Osteoblast (primary cell): ENCODE measurements at regions not wholly inside any gene's neighbourhood (a gene's known extent, or its start where the extent isn't known, plus 50 kb on each side); places are given as distances from the start of the nearest gene placed in this dataset.

Experiments used
- DNase-seq: peaks from one replicate; pipeline ENCODE4 v3.0.0; 2011; ENCODE audit warnings: low spot score, mixed read lengths; ENCODE audit not compliant: insufficient read length; ENCODE audit errors: missing footprints
- H2AFZ ChIP-seq: 2 replicates; pipeline ENCODE4 v1.6.0; 2011; ENCODE audit warnings: mild to moderate bottlenecking, low read length
- H3K27ac ChIP-seq: 2 replicates; pipeline ENCODE4 v1.5.1; 2011; ENCODE audit warnings: mild to moderate bottlenecking, low read depth, low read length, moderate library complexity
- H3K27me3 ChIP-seq: 2 replicates; pipeline ENCODE4 v1.6.0; 2012; ENCODE audit warnings: mild to moderate bottlenecking, control low read depth, inconsistent platforms, low read length, moderate library complexity; ENCODE audit not compliant: insufficient read depth
- H3K36me3 ChIP-seq: 2 replicates; pipeline ENCODE4 v1.5.1; 2011; ENCODE audit warnings: mild to moderate bottlenecking, low read length, control low read depth, moderate library complexity; ENCODE audit not compliant: insufficient read depth
- H3K4me1 ChIP-seq: 2 replicates; pipeline ENCODE4 v1.5.1; 2011; ENCODE audit warnings: mild to moderate bottlenecking, low read length, control low read depth, moderate library complexity; ENCODE audit not compliant: insufficient read depth
- H3K4me2 ChIP-seq: 2 replicates; pipeline ENCODE4 v1.6.0; 2011; ENCODE audit warnings: mild to moderate bottlenecking, low read length; ENCODE audit not compliant: insufficient read depth
- H3K4me3 ChIP-seq: fragments of 200-600 bp; sonication (generic); 3 replicates; pipeline ENCODE4 v1.5.1; 2012; ENCODE audit warnings: mild to moderate bottlenecking, low read length, inconsistent platforms; ENCODE audit not compliant: insufficient read depth
- H3K79me2 ChIP-seq: 2 replicates; pipeline ENCODE4 v1.6.0; 2012; ENCODE audit warnings: mild to moderate bottlenecking, low read length, control low read depth, inconsistent platforms; ENCODE audit not compliant: insufficient read depth
- H3K9me3 ChIP-seq: 2 replicates; pipeline ENCODE4 v1.5.1; 2011; ENCODE audit warnings: low read depth, low read length, control low read depth
- H4K20me1 ChIP-seq: 2 replicates; pipeline ENCODE4 v1.6.0; 2012; ENCODE audit warnings: mild to moderate bottlenecking, low read length, control low read depth; ENCODE audit not compliant: insufficient read depth
- TF ChIP-seq, protein P1 (sequence below): IDR thresholded peaks from 2 replicates; pipeline ENCODE4 v1.5.1; 2011; ENCODE audit warnings: mild to moderate bottlenecking, low read depth, low read length, moderate library complexity; ENCODE audit errors: extremely low read depth

DNA sequence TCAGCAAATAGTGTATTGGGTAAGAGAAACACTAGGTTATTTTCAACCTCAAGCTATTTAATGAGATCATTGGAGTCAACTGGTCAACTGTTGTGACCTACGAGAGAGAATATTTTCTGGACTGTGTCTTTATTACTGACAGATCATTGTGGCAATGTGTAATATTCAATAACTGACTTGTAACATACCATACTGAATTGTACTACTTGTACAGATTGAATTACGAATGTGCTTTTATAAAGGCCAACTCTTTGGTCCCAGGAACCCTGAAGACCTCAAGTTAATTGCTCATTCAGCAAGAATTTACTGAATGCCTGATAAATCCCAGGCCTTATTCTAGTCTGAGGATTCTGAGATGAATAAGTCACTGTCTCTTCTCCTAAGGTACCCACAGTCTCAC is 56.1 kb upstream of the CAMK1G start:
- Histone ChIP-seq H3K4me3 (no peak overlapping the region), H3K27ac (peak overlapping the region; percentile 19)
- DNase-seq = peak; percentile 65

DNA sequence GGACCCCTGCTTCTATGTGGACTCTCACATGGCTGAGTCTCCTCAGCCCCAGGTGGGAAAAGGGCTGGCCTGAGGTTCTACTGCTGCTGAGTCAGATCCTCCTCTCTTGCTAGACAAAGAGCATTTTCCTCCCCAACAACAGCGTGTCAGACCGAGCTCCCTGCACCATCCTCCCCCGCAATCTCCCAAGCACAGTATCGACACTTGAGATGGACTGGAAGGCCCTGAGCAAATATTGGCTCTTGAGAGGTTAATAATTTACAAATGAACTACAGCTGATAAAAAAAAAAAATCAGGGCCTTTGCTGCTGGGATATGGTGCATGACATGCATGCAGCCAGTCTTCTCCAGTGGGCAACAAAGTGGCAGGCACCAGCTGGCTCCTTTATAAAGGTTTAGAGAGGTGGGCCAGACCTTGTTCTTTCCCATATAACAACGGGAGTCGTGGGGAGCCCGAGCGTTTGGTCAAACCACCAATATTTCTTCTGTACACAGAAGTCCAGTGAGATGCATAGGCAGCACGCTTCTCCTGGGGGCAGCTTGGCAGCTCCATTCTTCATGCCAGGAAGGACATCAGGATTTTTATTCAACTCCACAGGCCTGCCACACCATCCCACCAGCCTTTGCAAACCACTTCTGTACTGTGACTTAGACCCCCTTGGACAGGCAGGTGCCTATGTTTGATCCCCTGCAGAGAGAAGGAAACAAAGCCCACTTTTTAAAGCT is 55.4 kb upstream of the CAMK1G start:
- Histone ChIP-seq H3K4me2 (no peak overlapping the region), H3K27ac (no peak overlapping the region), H3K36me3 (no peaks in the 10 kb centered on the region), H3K4me1 (no peaks in the 10 kb centered on the region), H3K79me2 (no peaks in the 10 kb centered on the region), H4K20me1 (no peaks in the 10 kb centered on the region), H3K27me3 (peaks cover 5% of the 10 kb centered on the region), H2AFZ (no peak overlapping the region), H3K4me3 (no peak overlapping the region), H3K9me3 (no peaks in the 10 kb centered on the region)
- TF ChIP-seq, protein P1, sequence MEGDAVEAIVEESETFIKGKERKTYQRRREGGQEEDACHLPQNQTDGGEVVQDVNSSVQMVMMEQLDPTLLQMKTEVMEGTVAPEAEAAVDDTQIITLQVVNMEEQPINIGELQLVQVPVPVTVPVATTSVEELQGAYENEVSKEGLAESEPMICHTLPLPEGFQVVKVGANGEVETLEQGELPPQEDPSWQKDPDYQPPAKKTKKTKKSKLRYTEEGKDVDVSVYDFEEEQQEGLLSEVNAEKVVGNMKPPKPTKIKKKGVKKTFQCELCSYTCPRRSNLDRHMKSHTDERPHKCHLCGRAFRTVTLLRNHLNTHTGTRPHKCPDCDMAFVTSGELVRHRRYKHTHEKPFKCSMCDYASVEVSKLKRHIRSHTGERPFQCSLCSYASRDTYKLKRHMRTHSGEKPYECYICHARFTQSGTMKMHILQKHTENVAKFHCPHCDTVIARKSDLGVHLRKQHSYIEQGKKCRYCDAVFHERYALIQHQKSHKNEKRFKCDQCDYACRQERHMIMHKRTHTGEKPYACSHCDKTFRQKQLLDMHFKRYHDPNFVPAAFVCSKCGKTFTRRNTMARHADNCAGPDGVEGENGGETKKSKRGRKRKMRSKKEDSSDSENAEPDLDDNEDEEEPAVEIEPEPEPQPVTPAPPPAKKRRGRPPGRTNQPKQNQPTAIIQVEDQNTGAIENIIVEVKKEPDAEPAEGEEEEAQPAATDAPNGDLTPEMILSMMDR = no peak
- DNase-seq = no peak

More for the DNA sequence above, 56.1 kb upstream of the CAMK1G start:
- Histone ChIP-seq H4K20me1 (no peaks in the 10 kb centered on the region), H3K36me3 (no peaks in the 10 kb centered on the region), H3K4me1 (no peaks in the 10 kb centered on the region), H3K79me2 (no peaks in the 10 kb centered on the region), H3K4me2 (no peak overlapping the region), H3K9me3 (no peaks in the 10 kb centered on the region), H2AFZ (no peak overlapping the region), H3K27me3 (peaks cover 3% of the 10 kb centered on the region)
- TF ChIP-seq, protein P1 = no peak

DNA sequence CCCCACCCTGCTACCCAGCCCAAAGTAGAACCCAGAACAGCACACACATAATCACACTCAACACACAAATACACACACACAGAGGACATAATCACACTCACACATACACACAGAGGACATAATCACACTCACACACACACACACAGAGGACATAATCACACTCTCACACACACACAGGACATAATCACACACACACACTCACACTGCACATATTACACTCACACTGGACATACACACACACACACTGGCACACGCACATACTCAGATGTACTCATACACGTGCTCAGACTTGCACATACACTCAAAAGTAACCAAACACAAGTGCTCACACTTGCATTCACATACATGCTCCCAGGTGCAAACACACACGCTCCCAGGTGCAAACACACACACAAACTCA is 54.3 kb upstream of the CAMK1G start:
- no peaks in the 10 kb centered on the region for H3K79me2 ChIP-seq
- no peaks in the 10 kb centered on the region for H4K20me1 ChIP-seq
- H3K4me3 ChIP-seq = no peak overlapping the region
- no peaks in the 10 kb centered on the region for H3K4me1 ChIP-seq
- peaks cover 5% of the 10 kb centered on the region for H3K27me3 ChIP-seq
- H3K27ac ChIP-seq = no peak overlapping the region
- TF ChIP-seq, protein P1 = no peak
- DNase-seq = no peak
- H3K9me3 ChIP-seq = no peaks in the 10 kb centered on the region
- H3K36me3 ChIP-seq = no peaks in the 10 kb centered on the region
- H2AFZ ChIP-seq = no peak overlapping the region
- no peak overlapping the region for H3K4me2 ChIP-seq

DNA sequence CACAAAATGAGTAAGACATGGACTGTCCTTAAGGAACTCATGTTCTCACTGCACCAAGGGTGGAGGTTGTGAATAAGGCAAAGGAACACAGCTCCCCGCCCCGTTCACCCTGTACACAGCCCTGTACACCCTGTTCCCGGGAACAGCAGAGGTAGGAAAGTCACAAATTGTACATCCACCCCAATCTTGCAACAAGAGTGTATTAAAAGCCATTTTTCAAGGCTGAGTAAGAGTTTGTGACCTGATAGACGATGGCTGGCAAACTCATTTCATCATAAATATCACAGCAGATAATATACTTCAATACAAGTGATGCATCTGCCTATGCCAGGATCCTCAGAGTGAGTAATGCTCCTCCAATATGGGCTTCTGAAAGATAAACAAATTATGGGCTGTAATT is 52.5 kb upstream of the CAMK1G start:
- Histone ChIP-seq H3K4me2 (no peak overlapping the region), H4K20me1 (no peaks in the 10 kb centered on the region), H3K4me1 (no peaks in the 10 kb centered on the region), H3K9me3 (no peaks in the 10 kb centered on the region), H3K79me2 (no peaks in the 10 kb centered on the region), H3K27me3 (peaks cover 5% of the 10 kb centered on the region), H3K4me3 (no peak overlapping the region), H3K36me3 (no peaks in the 10 kb centered on the region), H3K27ac (no peak overlapping the region), H2AFZ (no peak overlapping the region)
- DNase-seq = no peak
- TF ChIP-seq, protein P1 = no peak
